HT-29 (cell line): ENCODE measurements at regions not wholly inside any gene's neighbourhood (a gene's known extent, or its start where the extent isn't known, plus 50 kb on each side); places are given as distances from the start of the nearest gene placed in this dataset.

Experiments
- DNase-seq: peaks from one replicate; pipeline ENCODE4 v3.0.0-alpha.2; 2015; ENCODE audit warnings: low spot score

GRCh38 chrX:97763981-97764380, 880.3 kb downstream of the RPA4 start:
- no peak for DNase-seq

GRCh38 chrX:97766501-97767095, 882.9 kb downstream of the RPA4 start:
- no peak for DNase-seq

- DNase-seq: no peak
Measured at GRCh38 chrX:97787311-97787710, 903.6 kb downstream of the RPA4 start.

- DNase-seq: no peak
Measured at GRCh38 chrX:97787849-97788248, 904.1 kb downstream of the RPA4 start.

GRCh38 chrX:97790850-97791249, 907.1 kb downstream of the RPA4 start:
- no peak for DNase-seq

- DNase-seq: no peak
Measured at GRCh38 chrX:97797076-97797475, 913.4 kb downstream of the RPA4 start.

- DNase-seq: no peak
Measured at GRCh38 chrX:97806238-97806637, 922.5 kb downstream of the RPA4 start.

GRCh38 chrX:97806946-97807345, 923.2 kb downstream of the RPA4 start:
- no peak for DNase-seq

GRCh38 chrX:97820170-97820569, 936.5 kb downstream of the RPA4 start:
- no peak for DNase-seq

GRCh38 chrX:97828471-97828870, 944.8 kb downstream of the RPA4 start:
- DNase-seq: no peak

- DNase-seq: no peak
Measured at GRCh38 chrX:97835969-97836368, 952.3 kb downstream of the RPA4 start.

- no peak for DNase-seq
Measured at GRCh38 chrX:97841544-97842179, 958.0 kb downstream of the RPA4 start.

- no peak for DNase-seq
Measured at GRCh38 chrX:97842468-97843199, 958.9 kb downstream of the RPA4 start.

- DNase-seq: no peak
Measured at GRCh38 chrX:97843200-97843811, 959.6 kb downstream of the RPA4 start.

- no peak for DNase-seq
Measured at GRCh38 chrX:97844161-97844560, 960.5 kb downstream of the RPA4 start.

- no peak for DNase-seq
Measured at GRCh38 chrX:97844943-97845342, 961.2 kb downstream of the RPA4 start.

GRCh38 chrX:97845451-97845850, 961.7 kb downstream of the RPA4 start:
- DNase-seq: no peak

GRCh38 chrX:97846228-97846627, 962.5 kb downstream of the RPA4 start:
- DNase-seq: no peak

GRCh38 chrX:97846718-97847237, 963.1 kb downstream of the RPA4 start:
- no peak for DNase-seq

- DNase-seq: no peak
Measured at GRCh38 chrX:97847885-97848679, 964.4 kb downstream of the RPA4 start.

- no peak for DNase-seq
Measured at GRCh38 chrX:97849951-97850350, 966.2 kb downstream of the RPA4 start.

GRCh38 chrX:97850911-97851310, 967.2 kb downstream of the RPA4 start:
- no peak for DNase-seq
